ENCODE measurements at regions not wholly inside any gene's neighbourhood (a gene's known extent, or its start where the extent isn't known, plus 50 kb on each side); places are given as distances from the start of the nearest gene placed in this dataset.

DNA sequence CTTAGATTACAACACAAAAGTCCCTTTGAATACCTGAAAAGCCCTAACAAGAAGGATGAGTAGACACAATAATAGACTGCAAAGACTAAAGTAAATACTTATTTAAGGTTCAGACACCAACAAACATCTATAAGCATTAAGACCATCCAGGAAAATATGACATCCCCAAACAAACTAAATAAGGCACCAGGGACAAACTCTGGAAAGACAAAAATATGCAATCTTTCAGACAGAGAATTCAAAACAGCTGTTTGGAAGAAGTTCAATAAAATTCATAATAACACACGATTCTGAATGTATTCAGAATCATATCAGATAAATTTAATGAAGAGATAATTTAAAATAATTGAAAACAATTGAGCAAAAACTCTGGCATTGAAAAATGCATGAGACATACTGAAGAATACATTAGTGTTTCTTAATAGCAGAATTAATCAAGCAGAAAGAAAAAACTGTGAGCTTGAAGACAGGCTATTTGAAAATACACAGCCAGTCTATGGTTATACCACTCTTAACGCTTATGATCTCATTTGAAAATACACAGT, 1388.8 kb downstream of the DSC3 start:
- ChIA-PET CTCF (no interaction called here), POLR2A (no interaction called here)
- no peaks in the 10 kb centered on the region for H3K4me1 ChIP-seq (ENCODE audit: control insufficient read depth, insufficient read depth, low read length)
- H3K4me3 ChIP-seq (ENCODE audit: low read depth, low read length) = no peak overlapping the region
- H3K9me3 ChIP-seq (ENCODE audit: control insufficient read depth, insufficient read depth, low read depth, low read length) = no peaks in the 10 kb centered on the region
- TF ChIP-seq, protein P1, sequence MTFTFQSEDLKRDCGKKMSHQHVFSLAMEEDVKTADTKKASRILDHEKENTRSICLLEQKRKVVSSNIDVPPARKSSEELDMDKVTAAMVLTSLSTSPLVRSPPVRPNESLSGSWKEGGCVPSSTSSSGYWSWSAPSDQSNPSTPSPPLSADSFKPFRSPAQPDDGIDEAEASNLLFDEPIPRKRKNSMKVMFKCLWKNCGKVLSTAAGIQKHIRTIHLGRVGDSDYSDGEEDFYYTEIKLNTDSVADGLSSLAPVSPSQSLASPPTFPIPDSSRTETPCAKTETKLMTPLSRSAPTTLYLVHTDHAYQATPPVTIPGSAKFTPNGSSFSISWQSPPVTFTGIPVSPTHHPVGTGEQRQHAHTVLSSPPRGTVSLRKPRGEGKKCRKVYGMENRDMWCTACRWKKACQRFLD (tag by site-specific recombination; IDR thresholded peaks at IDR 0.05) = no peak
- TF ChIP-seq, protein P2, sequence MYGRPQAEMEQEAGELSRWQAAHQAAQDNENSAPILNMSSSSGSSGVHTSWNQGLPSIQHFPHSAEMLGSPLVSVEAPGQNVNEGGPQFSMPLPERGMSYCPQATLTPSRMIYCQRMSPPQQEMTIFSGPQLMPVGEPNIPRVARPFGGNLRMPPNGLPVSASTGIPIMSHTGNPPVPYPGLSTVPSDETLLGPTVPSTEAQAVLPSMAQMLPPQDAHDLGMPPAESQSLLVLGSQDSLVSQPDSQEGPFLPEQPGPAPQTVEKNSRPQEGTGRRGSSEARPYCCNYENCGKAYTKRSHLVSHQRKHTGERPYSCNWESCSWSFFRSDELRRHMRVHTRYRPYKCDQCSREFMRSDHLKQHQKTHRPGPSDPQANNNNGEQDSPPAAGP (tag by site-specific recombination; IDR thresholded peaks at IDR 0.05) = no peak
- TF ChIP-seq, protein P3, sequence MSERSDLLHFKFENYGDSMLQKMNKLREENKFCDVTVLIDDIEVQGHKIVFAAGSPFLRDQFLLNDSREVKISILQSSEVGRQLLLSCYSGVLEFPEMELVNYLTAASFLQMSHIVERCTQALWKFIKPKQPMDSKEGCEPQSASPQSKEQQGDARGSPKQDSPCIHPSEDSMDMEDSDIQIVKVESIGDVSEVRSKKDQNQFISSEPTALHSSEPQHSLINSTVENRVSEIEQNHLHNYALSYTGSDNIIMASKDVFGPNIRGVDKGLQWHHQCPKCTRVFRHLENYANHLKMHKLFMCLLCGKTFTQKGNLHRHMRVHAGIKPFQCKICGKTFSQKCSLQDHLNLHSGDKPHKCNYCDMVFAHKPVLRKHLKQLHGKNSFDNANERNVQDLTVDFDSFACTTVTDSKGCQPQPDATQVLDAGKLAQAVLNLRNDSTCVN (tag by site-specific recombination; optimal IDR thresholded peaks at IDR 0.05) = no peak
- TF ChIP-seq KLF10 (tag by site-specific recombination; IDR thresholded peaks at IDR 0.05) (no peak), GLIS2 (tag by site-specific recombination; IDR thresholded peaks at IDR 0.05) (no peak)
- H3K36me3 ChIP-seq (ENCODE audit: control insufficient read depth in 2 of 2, insufficient read depth in 1 of 2, low read length in 2 of 2) = no peaks in the 10 kb centered on the region
- H3K27ac ChIP-seq (ENCODE audit: extremely low read depth, low read depth, low read length) = no peak overlapping the region

DNA sequence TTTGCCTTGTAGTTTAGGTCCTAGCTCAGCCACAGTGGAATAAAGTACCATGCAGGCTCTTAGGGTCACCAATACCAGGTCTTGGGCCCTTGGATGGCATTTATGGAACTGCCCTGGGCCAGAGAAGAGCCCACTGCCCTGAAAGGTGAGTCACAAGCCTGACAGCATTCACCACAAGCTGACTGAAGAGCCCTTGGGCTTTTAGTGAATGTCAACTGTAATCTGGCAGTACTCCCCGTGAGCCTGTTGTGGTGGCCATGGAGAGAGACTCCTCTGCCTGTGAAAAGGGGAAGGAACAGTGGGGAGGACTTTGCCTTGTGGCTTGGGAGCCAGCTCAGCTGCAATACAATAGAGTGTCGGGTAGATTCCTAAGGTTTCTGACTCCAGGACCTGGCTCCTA, 1389.7 kb downstream of the DSC3 start:
- H3K27ac ChIP-seq (ENCODE audit: extremely low read depth, low read depth, low read length) = no peak overlapping the region

DNA sequence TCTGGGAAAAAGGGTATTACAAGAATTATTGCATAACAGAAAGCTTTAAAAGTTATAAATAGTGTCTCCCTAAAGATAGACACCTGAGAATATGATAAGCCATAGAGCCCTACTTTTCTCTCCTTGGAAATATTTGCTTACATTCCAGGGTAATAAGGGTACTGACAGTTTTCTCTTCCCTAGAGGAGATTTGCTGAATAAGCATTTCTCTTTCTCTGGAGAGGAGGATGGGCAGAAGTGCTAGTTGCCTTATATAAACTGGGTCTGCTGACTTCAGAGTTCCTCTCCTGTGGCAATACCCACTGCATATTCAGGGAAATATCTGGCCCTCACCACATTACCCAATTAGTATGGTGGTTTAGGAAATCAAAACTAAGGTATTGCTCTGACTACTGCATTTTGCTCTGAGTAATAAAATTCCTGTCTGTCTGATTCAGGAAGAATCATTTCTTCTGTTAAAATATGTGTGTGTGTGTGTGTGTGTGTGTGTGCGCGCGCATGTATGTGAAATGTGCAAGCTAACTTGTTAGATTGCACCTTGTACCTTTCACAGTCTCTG, 1391.3 kb downstream of the DSC3 start:
- H3K36me3 ChIP-seq (ENCODE audit: control insufficient read depth in 2 of 2, insufficient read depth in 1 of 2, low read length in 2 of 2) = no peaks in the 10 kb centered on the region
- ChIA-PET CTCF (interaction anchor here (0.6 to 1.5 kb wide), 2 partner anchors 16 to 1140 kb away, joined by 3 to 4 read pairs; no protein-coding TSS in a partner anchor), POLR2A (no interaction called here)
- no peaks in the 10 kb centered on the region for H3K4me1 ChIP-seq (ENCODE audit: control insufficient read depth, insufficient read depth, low read length)
- TF ChIP-seq, protein P4, sequence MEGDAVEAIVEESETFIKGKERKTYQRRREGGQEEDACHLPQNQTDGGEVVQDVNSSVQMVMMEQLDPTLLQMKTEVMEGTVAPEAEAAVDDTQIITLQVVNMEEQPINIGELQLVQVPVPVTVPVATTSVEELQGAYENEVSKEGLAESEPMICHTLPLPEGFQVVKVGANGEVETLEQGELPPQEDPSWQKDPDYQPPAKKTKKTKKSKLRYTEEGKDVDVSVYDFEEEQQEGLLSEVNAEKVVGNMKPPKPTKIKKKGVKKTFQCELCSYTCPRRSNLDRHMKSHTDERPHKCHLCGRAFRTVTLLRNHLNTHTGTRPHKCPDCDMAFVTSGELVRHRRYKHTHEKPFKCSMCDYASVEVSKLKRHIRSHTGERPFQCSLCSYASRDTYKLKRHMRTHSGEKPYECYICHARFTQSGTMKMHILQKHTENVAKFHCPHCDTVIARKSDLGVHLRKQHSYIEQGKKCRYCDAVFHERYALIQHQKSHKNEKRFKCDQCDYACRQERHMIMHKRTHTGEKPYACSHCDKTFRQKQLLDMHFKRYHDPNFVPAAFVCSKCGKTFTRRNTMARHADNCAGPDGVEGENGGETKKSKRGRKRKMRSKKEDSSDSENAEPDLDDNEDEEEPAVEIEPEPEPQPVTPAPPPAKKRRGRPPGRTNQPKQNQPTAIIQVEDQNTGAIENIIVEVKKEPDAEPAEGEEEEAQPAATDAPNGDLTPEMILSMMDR (tag by site-specific recombination; IDR thresholded peaks at IDR 0.05) = no peak
- no peak for TF ChIP-seq ZNF157 (tag by site-specific recombination; IDR thresholded peaks at IDR 0.05)
- no peaks in the 10 kb centered on the region for H3K9me3 ChIP-seq (ENCODE audit: control insufficient read depth, insufficient read depth, low read depth, low read length)
- no peak overlapping the region for H3K4me3 ChIP-seq (ENCODE audit: low read depth, low read length)
- H3K27ac ChIP-seq (ENCODE audit: extremely low read depth, low read depth, low read length) = no peak overlapping the region

More for the DNA sequence above, 1389.7 kb downstream of the DSC3 start:
- TF ChIP-seq MEIS1 (CRISPR knock-in tag; IDR thresholded peaks at IDR 0.05; ENCODE audit: borderline replicate concordance) (no peak), ZBTB1 (tag by site-specific recombination; IDR thresholded peaks at IDR 0.05) (no peak), SCRT1 (tag by site-specific recombination; IDR thresholded peaks at IDR 0.05; ENCODE audit: borderline replicate concordance) (no peak), ZNF433 (tag by site-specific recombination; IDR thresholded peaks at IDR 0.05; ENCODE audit: low read depth) (no peak)
- TF ChIP-seq, protein P5, sequence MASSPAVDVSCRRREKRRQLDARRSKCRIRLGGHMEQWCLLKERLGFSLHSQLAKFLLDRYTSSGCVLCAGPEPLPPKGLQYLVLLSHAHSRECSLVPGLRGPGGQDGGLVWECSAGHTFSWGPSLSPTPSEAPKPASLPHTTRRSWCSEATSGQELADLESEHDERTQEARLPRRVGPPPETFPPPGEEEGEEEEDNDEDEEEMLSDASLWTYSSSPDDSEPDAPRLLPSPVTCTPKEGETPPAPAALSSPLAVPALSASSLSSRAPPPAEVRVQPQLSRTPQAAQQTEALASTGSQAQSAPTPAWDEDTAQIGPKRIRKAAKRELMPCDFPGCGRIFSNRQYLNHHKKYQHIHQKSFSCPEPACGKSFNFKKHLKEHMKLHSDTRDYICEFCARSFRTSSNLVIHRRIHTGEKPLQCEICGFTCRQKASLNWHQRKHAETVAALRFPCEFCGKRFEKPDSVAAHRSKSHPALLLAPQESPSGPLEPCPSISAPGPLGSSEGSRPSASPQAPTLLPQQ (tag by site-specific recombination; IDR thresholded peaks at IDR 0.05) = no peak
- H3K36me3 ChIP-seq (ENCODE audit: control insufficient read depth in 2 of 2, insufficient read depth in 1 of 2, low read length in 2 of 2) = no peaks in the 10 kb centered on the region
- no peaks in the 10 kb centered on the region for H3K9me3 ChIP-seq (ENCODE audit: control insufficient read depth, insufficient read depth, low read depth, low read length)
- POLR2A ChIA-PET = no interaction called here
- H3K4me3 ChIP-seq (ENCODE audit: low read depth, low read length) = no peak overlapping the region
- CTCF ChIA-PET = no interaction called here
- no peaks in the 10 kb centered on the region for H3K4me1 ChIP-seq (ENCODE audit: control insufficient read depth, insufficient read depth, low read length)
